GM21717 (cell line): ENCODE measurements at regions not wholly inside any gene's neighbourhood (a gene's known extent, or its start where the extent isn't known, plus 50 kb on each side); places are given as distances from the start of the nearest gene placed in this dataset.

ENCODE experiments used
- ATAC-seq: cut with Tn5 transposase; IDR thresholded peaks from one replicate; pipeline ENCODE4 v1.9.1; 2021; ENCODE audit warnings: mild to moderate bottlenecking, moderate library complexity; ENCODE audit not compliant: unreplicated experiment

DNA sequence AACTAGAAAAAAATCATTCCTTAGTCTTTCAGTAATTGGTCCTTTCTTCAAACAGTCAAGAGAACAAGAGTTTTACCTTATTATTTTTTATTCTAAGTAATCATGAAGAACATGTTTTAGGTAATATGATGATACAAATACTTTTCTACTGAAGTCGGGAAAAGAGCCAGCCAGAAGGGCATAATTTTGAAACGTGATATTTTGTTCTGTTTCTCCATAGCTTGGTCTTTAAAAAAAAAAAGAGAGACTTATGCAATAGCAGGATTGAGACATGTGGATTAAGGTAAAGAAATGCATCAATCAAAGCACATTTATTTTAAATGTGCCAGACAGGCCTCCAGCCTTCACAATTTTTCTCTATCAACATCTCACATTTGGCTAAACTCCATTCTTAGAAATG lies 1016.8 kb downstream of the CNTNAP5 start:
- ATAC-seq: no peak

DNA sequence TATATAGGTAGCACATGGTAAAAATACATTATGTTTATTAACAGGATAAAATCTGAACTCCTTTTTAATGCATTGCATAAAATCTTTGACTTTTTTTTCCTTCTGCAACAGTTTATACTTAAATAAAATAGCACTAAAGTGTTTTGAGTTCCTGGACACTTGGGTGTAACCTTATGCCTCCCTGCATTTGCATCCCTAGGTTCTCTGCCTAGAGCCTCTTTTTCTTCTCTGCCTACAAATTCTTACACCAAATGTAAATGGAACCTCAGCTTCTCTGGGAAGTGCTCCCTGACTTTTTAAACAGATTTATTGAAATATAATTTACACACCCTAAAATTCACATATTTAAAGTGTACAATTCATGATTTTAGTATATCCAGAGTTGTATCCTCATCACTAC lies 1017.6 kb downstream of the CNTNAP5 start:
- no peak for ATAC-seq

DNA sequence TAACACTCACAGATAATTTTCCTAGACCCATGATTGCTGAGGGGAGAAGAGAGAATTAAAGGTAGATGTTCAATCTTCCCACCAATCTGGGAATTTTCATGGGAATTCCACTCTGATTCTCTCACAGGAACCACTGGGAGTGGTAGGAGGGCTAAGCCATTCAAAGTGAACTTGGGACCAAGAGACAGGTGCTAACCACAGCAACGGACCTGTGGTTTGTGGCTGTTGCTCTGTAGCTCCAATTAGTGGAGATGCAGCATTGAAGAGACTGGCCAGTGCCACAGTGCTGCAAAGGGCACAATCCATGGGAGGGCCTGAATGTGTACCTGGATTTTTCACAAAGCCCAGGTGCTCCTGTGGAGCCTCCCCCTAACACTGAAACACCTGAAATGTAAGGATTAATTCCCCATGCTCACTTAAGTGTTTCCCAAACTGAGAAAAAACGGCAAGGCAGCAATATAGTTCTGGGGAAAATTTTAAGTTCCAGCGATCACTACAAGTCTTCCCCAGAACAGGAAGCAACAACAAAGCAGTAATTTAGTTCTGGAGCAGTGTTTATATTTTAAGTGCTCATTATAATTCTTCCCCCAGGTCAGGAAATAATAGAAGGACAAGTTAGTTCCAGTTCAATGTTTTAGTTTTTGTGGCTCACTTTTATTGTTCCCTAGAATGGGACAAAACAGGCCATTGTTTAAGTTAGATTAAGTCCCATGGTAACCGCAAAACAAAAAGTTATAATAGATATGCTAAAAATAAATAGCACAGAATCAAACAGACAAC lies 1045.8 kb downstream of the CNTNAP5 start:
- no peak for ATAC-seq

GRCh38 chr2:125073440-125073839 lies 1048.4 kb downstream of the CNTNAP5 start:
- no peak for ATAC-seq

- no peak for ATAC-seq
These were observed 1060.8 kb downstream of the CNTNAP5 start for GRCh38 chr2:125085904-125086303.

- ATAC-seq: no peak
These were observed 1061.5 kb downstream of the CNTNAP5 start for GRCh38 chr2:125086313-125087184.

GRCh38 chr2:125092276-125093009 lies 1067.4 kb downstream of the CNTNAP5 start:
- no peak for ATAC-seq

- ATAC-seq: no peak
These were observed 1070.7 kb downstream of the CNTNAP5 start for GRCh38 chr2:125095826-125096225.

DNA sequence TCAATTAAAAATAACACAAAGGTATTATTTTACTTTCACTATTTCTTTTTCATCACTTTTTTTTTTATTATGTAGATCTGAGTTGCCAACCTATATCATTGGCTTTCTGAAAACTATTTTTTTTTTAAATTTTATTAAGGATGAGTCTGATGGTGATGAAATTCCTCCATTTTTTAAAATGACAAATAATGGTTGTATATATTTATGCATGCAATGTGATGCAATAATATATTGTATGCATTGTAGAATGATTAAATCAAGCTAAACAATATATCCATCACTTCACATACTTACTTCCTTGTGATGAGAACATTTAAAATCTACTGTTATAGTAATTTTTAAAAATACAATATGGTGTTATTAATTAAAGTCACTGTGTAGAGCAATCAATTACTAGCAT lies 1081.6 kb downstream of the CNTNAP5 start:
- no peak for ATAC-seq

GRCh38 chr2:125107446-125107845 lies 1082.4 kb downstream of the CNTNAP5 start:
- no peak for ATAC-seq

- no peak for ATAC-seq
These were observed 1083.2 kb downstream of the CNTNAP5 start for GRCh38 chr2:125108251-125108650.

- ATAC-seq: no peak
These were observed 1100.8 kb downstream of the CNTNAP5 start for GRCh38 chr2:125125902-125126301.

DNA sequence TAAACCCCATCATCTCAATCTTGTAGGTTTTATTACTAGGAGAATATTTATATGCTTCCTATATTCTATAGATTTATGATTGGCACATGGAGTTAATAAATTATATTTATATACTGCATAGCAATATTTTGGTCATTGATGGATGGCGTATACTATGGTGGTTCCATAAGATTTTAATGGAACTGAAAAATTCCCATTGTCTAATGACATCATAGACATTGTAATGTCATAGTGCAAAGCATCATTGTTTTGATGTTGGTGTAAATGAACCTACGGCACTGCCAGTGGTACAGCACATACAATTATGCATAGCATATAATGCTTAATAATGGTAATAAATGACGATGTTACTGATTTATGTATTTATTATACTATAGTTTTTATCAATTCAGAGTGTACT lies 1135.9 kb downstream of the CNTNAP5 start:
- ATAC-seq: no peak

GRCh38 chr2:125167152-125167551 lies 1142.1 kb downstream of the CNTNAP5 start:
- ATAC-seq: no peak

- no peak for ATAC-seq
These were observed 1142.7 kb downstream of the CNTNAP5 start for GRCh38 chr2:125167820-125168219.

GRCh38 chr2:125168442-125168841 lies 1143.4 kb downstream of the CNTNAP5 start:
- no peak for ATAC-seq

GRCh38 chr2:125169022-125169763 lies 1144.1 kb downstream of the CNTNAP5 start:
- no peak for ATAC-seq

DNA sequence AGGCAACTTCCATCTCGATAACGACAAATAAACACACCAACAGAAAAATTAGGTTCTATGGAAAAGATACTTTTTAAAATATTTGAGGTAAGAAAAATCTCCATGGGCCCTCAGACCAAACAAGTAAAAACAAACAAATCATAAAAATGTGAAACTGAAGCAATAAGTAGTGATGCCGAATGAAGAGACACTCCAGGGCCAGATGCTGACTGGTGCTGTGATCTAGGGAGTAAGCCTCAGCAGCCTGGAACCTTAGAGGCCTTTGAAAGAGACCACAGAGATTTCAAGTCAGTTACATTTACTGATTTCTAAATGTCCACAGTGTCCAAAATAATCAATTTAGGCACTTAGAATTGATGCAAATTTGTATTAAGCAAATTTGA lies 1144.7 kb downstream of the CNTNAP5 start:
- ATAC-seq: no peak

GRCh38 chr2:125172181-125172580 lies 1147.1 kb downstream of the CNTNAP5 start:
- ATAC-seq: no peak

- no peak for ATAC-seq
These were observed 1150.3 kb downstream of the CNTNAP5 start for GRCh38 chr2:125175415-125175814.
